GM12864 (cell line): ENCODE measurements at regions not wholly inside any gene's neighbourhood (a gene's known extent, or its start where the extent isn't known, plus 50 kb on each side); places are given as distances from the start of the nearest gene placed in this dataset.

ENCODE experiments used
- DNase-seq: peaks from one replicate; pipeline ENCODE4 v3.0.0-alpha.2; 2011; ENCODE audit warnings: low read depth
- H3K4me3 ChIP-seq: 2 replicates; pipeline ENCODE4 v1.5.1; 2011; ENCODE audit warnings: mild to moderate bottlenecking, low read depth, low read length, control low read depth
- TF ChIP-seq, protein P1 (sequence below): IDR thresholded peaks from 2 replicates; pipeline ENCODE4 v1.5.1; 2011; ENCODE audit warnings: low read depth, mild to moderate bottlenecking, moderate library complexity, low read length, control low read depth, inconsistent platforms; ENCODE audit errors: missing control alignments

DNA sequence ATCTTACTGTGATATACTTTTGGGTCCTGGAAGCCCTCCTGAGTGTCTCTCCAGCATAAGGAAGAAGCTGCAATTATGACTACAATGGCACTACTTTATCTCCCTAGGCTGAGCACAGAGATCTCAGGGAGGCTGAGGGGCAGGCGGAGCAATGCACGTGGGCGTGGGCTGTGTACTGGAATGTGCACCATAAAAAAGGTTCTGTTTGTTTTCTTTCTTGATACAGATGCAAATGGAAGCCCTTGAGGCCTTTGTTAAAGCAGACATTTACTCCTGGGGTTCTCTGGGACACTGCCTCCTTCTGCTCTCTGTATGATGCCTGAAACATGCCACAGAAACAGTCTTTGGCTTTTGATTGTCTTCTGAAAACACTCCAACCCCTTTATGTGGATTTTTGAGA is 79.1 kb upstream of the DLX2 start:
- no peak for DNase-seq
- H3K4me3 ChIP-seq = no peak overlapping the region
- TF ChIP-seq, protein P1, sequence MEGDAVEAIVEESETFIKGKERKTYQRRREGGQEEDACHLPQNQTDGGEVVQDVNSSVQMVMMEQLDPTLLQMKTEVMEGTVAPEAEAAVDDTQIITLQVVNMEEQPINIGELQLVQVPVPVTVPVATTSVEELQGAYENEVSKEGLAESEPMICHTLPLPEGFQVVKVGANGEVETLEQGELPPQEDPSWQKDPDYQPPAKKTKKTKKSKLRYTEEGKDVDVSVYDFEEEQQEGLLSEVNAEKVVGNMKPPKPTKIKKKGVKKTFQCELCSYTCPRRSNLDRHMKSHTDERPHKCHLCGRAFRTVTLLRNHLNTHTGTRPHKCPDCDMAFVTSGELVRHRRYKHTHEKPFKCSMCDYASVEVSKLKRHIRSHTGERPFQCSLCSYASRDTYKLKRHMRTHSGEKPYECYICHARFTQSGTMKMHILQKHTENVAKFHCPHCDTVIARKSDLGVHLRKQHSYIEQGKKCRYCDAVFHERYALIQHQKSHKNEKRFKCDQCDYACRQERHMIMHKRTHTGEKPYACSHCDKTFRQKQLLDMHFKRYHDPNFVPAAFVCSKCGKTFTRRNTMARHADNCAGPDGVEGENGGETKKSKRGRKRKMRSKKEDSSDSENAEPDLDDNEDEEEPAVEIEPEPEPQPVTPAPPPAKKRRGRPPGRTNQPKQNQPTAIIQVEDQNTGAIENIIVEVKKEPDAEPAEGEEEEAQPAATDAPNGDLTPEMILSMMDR = no peak

DNA sequence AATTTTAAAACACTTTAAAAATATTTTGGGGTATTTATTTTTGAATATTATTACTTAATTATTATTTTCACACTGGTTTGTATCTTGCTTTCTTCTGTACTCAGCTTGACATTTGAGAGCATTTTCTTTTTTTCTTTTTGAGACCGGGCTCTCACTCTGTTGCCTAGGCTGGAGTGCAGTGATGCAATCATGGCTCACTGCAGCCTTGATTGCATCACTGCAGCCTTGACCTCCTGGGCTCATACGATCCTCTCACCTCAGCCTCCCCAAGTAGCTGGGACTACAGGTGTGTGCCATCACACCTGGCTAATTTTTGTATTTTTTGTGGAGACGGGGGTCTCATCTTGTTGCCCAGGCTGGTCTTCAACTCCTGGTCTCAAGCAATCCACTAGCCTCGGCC is 79.9 kb upstream of the DLX2 start:
- no peak overlapping the region for H3K4me3 ChIP-seq
- no peak for DNase-seq
- TF ChIP-seq, protein P1 = no peak

DNA sequence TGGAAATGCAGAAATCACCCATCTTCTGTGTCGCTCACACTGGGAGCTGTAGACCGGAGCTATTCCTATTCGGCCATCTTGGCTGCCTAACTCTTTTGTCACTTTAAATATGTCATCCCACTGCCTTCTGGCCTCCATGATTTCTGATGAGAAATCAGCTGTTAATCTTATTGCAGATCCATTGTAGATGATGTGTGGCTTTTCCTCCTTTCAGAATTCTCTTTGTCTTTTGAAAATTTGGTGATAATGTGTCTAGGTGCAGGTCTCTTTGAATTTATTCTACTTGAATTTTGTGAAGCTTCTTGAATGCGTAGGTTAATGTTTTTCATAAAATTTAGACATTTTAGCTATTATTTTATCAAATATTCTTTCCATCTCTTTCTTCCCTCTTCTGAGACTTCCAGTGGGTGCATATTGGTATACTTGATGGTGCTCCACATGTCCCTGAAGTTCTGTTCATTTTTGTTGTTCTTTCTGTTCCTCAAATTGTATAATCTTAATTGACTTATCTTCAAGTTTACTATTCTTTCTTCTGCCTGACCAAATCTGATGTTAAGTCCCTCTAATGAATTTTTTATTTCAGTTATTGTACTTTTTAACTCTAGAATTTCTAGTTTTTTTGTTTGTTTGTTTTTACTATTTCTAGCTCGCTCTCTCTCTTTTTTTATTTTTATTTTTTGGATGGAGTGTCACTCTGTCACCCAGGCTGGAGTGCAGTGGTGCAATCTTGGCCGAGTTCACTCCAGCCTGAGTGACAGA is 90.8 kb upstream of the DLX2 start:
- TF ChIP-seq, protein P1 = no peak
- DNase-seq = no peak
- H3K4me3 ChIP-seq = no peak overlapping the region

DNA sequence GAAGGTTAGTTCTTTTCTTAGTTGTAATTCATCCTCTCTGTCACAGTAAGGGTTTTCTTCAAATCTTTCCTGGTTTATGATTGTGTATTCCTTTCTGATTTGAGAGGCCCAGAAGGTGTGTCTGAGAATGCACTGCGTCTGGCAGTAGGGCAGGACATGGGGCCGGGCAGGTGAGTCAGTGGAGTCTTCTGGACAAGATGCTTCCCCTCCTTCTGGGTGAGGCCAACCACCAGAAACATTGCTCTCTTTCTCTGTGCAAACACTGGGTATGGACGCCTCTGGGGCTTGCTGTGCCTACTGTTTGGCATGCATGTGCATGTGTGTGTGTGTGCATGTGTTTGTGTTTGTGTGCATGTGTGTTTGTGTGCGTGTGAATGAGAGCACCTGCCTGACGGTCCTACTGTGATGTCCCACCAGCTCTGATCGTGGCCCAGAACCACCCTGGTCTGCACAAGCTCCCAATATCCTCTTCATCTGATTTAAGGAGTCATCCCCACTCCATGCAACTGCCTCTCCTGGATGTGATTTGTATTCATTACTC is 93.2 kb upstream of the DLX2 start:
- no peak overlapping the region for H3K4me3 ChIP-seq
- TF ChIP-seq, protein P1 = no peak
- DNase-seq = no peak

DNA sequence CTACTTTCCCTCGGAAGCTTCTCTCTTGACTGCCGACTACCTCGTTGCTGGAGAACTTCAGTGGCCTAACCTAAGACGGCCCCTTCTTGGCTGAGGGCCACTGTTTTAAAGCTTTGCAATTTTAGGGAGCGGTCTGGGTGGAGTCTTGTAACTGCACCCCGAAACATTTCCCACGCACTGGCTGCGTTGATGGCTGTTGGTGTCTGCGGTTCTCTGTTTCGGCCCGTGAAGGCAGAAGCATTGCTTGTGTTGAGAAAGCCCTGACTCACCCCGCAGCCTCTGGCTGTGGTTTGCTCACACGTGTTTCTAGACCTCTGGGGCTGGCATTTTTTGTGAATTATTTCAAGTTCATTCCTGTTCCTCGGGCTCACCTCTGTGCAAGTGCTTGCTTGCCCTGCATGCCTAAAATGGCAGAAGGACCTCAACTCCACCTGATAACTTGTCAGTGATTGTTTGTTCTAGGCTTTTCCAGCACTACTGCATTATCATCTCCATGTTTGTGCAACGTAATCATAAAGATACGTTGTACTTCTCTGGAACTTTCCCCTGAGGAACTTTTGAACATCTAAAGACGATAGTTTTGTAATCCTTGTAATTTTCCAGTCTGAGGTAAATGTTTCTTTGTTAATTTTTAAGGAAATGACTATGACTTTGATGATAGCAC is 94.2 kb upstream of the DLX2 start:
- TF ChIP-seq, protein P1 = no peak
- H3K4me3 ChIP-seq = no peak overlapping the region
- no peak for DNase-seq

DNA sequence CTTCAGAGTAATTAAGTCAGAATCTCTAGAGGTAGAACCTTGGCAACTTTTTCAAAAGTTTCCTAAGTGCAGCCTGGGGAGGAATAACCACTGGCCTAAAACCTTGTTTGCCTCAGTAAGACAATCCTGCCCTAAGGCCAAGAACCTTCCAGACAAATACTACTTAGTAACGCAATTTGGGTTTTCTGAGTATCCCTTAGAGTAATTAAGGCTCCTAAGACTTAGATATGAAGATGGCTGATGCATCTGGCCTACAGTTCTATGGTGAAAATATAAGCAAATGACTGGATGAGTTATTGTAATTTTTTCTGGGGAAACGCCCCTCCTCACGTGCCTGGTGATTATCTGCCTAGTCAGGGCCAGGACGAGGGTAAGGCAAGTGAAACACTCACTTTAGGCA is 95.7 kb upstream of the DLX2 start:
- no peak overlapping the region for H3K4me3 ChIP-seq
- TF ChIP-seq, protein P1 = no peak
- no peak for DNase-seq

DNA sequence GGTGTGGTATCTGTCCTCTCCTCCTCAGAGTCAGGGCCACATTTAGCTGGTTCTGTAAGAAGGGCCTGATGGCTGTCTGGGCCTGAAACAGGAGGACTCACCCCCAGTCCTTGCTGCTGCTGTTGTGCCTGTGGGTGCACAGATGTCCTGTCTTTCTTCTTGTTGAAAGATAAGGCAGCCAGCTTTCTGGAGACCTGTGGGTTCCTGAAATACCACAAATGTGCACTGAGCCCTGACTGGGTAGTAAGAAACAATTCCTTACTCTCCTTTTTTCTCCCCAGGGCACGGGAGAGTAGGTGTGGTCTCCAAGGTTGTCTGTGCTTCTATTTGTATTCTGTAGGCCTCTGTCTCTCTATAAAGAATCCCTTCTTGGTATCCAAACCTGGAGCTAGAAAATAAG is 96.2 kb upstream of the DLX2 start:
- no peak overlapping the region for H3K4me3 ChIP-seq
- TF ChIP-seq, protein P1 = no peak
- DNase-seq = no peak
